PC-9 (cell line): ENCODE measurements at regions not wholly inside any gene's neighbourhood (a gene's known extent, or its start where the extent isn't known, plus 50 kb on each side); places are given as distances from the start of the nearest gene placed in this dataset.

ENCODE experiments used
- BruUV-seq: library from RNA; stranded (reverse); fragments of 400-500 nt; replicated peaks from 2 replicates; lab custom pipeline; 2021; lab: Mats Ljungman, UMichigan
- CTCF ChIA-PET: fragments of 300-600 bp; sonication (Branson Sonifier 250); formaldehyde crosslinking; loops from one replicate; lab custom pipeline; 2022; ENCODE audit warnings: antibody characterized with exemption; lab: Charles Lee
- POLR2A ChIA-PET: fragments of 300-600 bp; sonication (Branson Sonifier 250); formaldehyde crosslinking; loops from one replicate; lab custom pipeline; 2022; ENCODE audit warnings: antibody characterized with exemption; ENCODE audit not compliant: unreplicated experiment; lab: Charles Lee
- DNase-seq, 2 experiments: peaks; one replicate each; pipeline versions ENCODE4 v3.0.0 to v3.0.0-alpha.2; 2015 to 2022; ENCODE audit warnings: mixed read lengths in 1 of 2
- H2AFZ ChIP-seq: fragments of 200-600 bp; sonication (generic); 2 replicates; pipeline ENCODE4 v1.8.1; 2017; ENCODE audit warnings: antibody characterized with exemption
- H3F3A ChIP-seq: fragments of 200-600 bp; sonication (generic); 2 replicates; pipeline ENCODE4 v1.8.1; 2017; ENCODE audit warnings: antibody characterized with exemption, mild to moderate bottlenecking, low read depth; ENCODE audit not compliant: insufficient read depth
- H3K27ac ChIP-seq: fragments of 200-600 bp; sonication (generic); 2 replicates; pipeline ENCODE4 v1.6.1; 2016; ENCODE audit warnings: mixed run types
- H3K27me3 ChIP-seq: fragments of 200-600 bp; sonication (generic); 2 replicates; pipeline ENCODE4 v1.6.1; 2016; ENCODE audit warnings: low read depth, mixed run types; ENCODE audit not compliant: insufficient read depth
- H3K36me3 ChIP-seq: fragments of 200-600 bp; sonication (generic); 2 replicates; pipeline ENCODE4 v1.6.1; 2016; ENCODE audit warnings: low read depth, mixed run types
- H3K4me1 ChIP-seq: fragments of 200-600 bp; sonication (generic); replicated peaks from 2 replicates; pipeline ENCODE4 v1.6.1; 2016; ENCODE audit warnings: mixed run types; ENCODE audit not compliant: insufficient read depth
- H3K4me2 ChIP-seq: fragments of 200-600 bp; sonication (generic); 2 replicates; pipeline ENCODE4 v1.6.1; 2017; ENCODE audit warnings: mixed run types
- H3K4me3 ChIP-seq: fragments of 200-600 bp; sonication (generic); 2 replicates; pipeline ENCODE4 v1.6.1; 2016; ENCODE audit warnings: mixed run types
- H3K79me2 ChIP-seq: fragments of 200-600 bp; sonication (generic); 2 replicates; pipeline ENCODE4 v1.6.1; 2017; ENCODE audit warnings: low read depth, mixed run types
- H3K9me2 ChIP-seq: fragments of 200-600 bp; sonication (generic); 2 replicates; pipeline ENCODE4 v1.8.1; 2017; ENCODE audit warnings: mild to moderate bottlenecking; ENCODE audit not compliant: insufficient read depth
- H3K9me3 ChIP-seq: fragments of 200-600 bp; sonication (generic); 2 replicates; pipeline ENCODE4 v1.8.1; 2016; ENCODE audit warnings: low read depth; ENCODE audit not compliant: insufficient read depth
- H4K20me1 ChIP-seq: fragments of 200-600 bp; sonication (generic); 2 replicates; pipeline ENCODE4 v1.8.1; 2017; ENCODE audit not compliant: insufficient read depth
- EZH2 ChIP-seq: fragments of 200-600 bp; sonication (generic); IDR thresholded peaks from 2 replicates; pipeline ENCODE4 v1.8.0; 2017; ENCODE audit warnings: antibody characterized with exemption, low read depth
- intact Hi-C: fragments of 100-400 bp; cut with micrococcal nuclease; formaldehyde crosslinking; loops from one replicate; pipeline ENCODE4 v1.10.0; 2022; ENCODE audit not compliant: unreplicated experiment
- TF ChIP-seq, protein P1 (sequence below): fragments of 200-600 bp; sonication (generic); conservative IDR thresholded peaks from 2 replicates; pipeline ENCODE4 v1.6.1; 2017; ENCODE audit warnings: mixed run types, antibody characterized with exemption, mild to moderate bottlenecking, moderate library complexity

GRCh38 chr2:84144345-84144744 lies 314.7 kb downstream of the SUCLG1 start:
- Histone ChIP-seq H3K9me2 (no peaks in the 10 kb centered on the region), H3K4me1 (no peaks in the 10 kb centered on the region), H3K79me2 (no peaks in the 10 kb centered on the region), H3K27ac (no peak overlapping the region), H3K4me2 (no peak overlapping the region), H3F3A (no peaks in the 10 kb centered on the region), H3K27me3 (no peaks in the 10 kb centered on the region), H2AFZ (no peak overlapping the region), H4K20me1 (no peaks in the 10 kb centered on the region), H3K36me3 (no peaks in the 10 kb centered on the region), H3K9me3 (no peaks in the 10 kb centered on the region), H3K4me3 (no peak overlapping the region)
- BruUV-seq = no TSS peak
- CTCF ChIA-PET = no interaction called here
- intact Hi-C loops = no loop called here
- DNase-seq = no peak
- TF ChIP-seq EZH2 = no peak
- TF ChIP-seq, protein P1, sequence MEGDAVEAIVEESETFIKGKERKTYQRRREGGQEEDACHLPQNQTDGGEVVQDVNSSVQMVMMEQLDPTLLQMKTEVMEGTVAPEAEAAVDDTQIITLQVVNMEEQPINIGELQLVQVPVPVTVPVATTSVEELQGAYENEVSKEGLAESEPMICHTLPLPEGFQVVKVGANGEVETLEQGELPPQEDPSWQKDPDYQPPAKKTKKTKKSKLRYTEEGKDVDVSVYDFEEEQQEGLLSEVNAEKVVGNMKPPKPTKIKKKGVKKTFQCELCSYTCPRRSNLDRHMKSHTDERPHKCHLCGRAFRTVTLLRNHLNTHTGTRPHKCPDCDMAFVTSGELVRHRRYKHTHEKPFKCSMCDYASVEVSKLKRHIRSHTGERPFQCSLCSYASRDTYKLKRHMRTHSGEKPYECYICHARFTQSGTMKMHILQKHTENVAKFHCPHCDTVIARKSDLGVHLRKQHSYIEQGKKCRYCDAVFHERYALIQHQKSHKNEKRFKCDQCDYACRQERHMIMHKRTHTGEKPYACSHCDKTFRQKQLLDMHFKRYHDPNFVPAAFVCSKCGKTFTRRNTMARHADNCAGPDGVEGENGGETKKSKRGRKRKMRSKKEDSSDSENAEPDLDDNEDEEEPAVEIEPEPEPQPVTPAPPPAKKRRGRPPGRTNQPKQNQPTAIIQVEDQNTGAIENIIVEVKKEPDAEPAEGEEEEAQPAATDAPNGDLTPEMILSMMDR = no peak
- POLR2A ChIA-PET = no interaction called here

DNA sequence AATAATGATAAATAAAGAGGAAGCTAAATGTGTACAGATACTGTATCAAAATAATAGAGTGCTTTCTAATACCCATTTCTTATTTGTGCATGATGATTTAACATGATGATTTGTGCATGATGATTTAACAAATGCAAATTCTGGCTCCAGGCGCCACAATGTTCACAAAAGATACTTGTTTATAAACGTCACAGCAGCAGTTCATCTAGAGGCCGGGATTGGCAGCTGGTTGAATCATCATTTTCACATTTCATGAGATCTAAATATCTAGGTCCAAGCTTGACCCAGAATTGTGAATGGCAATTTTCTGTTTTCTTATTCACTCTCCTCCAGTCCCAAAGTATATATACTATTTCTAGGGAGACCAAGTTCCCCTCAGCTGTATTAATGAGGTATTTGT lies 322.0 kb downstream of the SUCLG1 start:
- Histone ChIP-seq H3F3A (no peaks in the 10 kb centered on the region), H3K4me3 (no peak overlapping the region), H3K4me2 (no peak overlapping the region), H3K27ac (no peak overlapping the region), H3K27me3 (no peaks in the 10 kb centered on the region), H3K4me1 (no peaks in the 10 kb centered on the region), H2AFZ (no peak overlapping the region), H3K36me3 (no peaks in the 10 kb centered on the region), H4K20me1 (no peaks in the 10 kb centered on the region), H3K9me2 (no peaks in the 10 kb centered on the region), H3K79me2 (no peaks in the 10 kb centered on the region), H3K9me3 (no peaks in the 10 kb centered on the region)
- intact Hi-C loops = no loop called here
- TF ChIP-seq EZH2 = no peak
- TF ChIP-seq, protein P1 = no peak
- ChIA-PET CTCF (no interaction called here), POLR2A (no interaction called here)
- no peak for DNase-seq
- no TSS peak for BruUV-seq

DNA sequence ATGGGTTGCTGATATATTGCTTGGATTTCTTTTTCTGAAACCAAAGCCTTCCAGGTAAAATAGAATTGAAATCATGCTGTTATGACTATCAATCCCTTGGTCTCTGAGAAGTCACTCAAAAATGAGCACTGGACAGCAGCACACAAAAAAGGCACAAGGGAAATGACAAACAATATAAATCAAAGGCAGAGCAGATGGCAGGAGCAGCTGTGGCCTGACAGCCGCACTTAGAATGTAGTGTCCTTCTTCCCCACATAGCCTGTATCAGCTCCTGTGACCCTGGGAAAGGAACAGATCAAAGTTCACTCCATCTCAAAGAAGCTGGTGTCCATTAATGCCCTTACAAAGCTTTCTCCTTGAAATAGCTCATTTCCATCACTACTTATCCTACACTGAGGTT lies 326.7 kb downstream of the SUCLG1 start:
- Histone ChIP-seq H3F3A (no peaks in the 10 kb centered on the region), H3K27me3 (peaks cover 3% of the 10 kb centered on the region; the same call in 1 of the 2 replicates), H3K36me3 (no peaks in the 10 kb centered on the region), H3K9me3 (no peaks in the 10 kb centered on the region), H3K4me3 (no peak overlapping the region), H3K4me1 (no peaks in the 10 kb centered on the region), H3K79me2 (no peaks in the 10 kb centered on the region), H3K9me2 (no peaks in the 10 kb centered on the region), H2AFZ (no peak overlapping the region), H3K27ac (no peak overlapping the region), H4K20me1 (no peaks in the 10 kb centered on the region), H3K4me2 (no peak overlapping the region)
- TF ChIP-seq, protein P1 = no peak
- TF ChIP-seq EZH2 = no peak
- CTCF ChIA-PET = no interaction called here
- BruUV-seq = no TSS peak
- no peak for DNase-seq
- POLR2A ChIA-PET = no interaction called here
- intact Hi-C loops = no loop called here
